GM18505 (cell line): ENCODE measurements at regions not wholly inside any gene's neighbourhood (a gene's known extent, or its start where the extent isn't known, plus 50 kb on each side); places are given as distances from the start of the nearest gene placed in this dataset.

Source experiments
- ATAC-seq: cut with Tn5 transposase; IDR thresholded peaks from one replicate; pipeline ENCODE4 v1.9.1; 2021; ENCODE audit not compliant: unreplicated experiment
- POLR2A ChIP-seq: IDR thresholded peaks from 4 replicates; pipeline ENCODE4 v1.6.1; 2011; ENCODE audit warnings: borderline replicate concordance; ENCODE audit not compliant: insufficient read depth, insufficient read length; ENCODE audit errors: extremely low read depth

GRCh38 chr22:49507607-49508292 is 319.9 kb downstream of the BRD1 start:
- no peak for TF ChIP-seq POLR2A
- ATAC-seq: no peak

- no peak for TF ChIP-seq POLR2A
- ATAC-seq: no peak
Measured at GRCh38 chr22:49506010-49506400, 321.7 kb downstream of the BRD1 start.

- no peak for TF ChIP-seq POLR2A
- ATAC-seq: no peak
Measured at GRCh38 chr22:49505337-49506009, 322.2 kb downstream of the BRD1 start.

- no peak for ATAC-seq
- TF ChIP-seq POLR2A: no peak
Measured at GRCh38 chr22:49503896-49504521, 323.7 kb downstream of the BRD1 start.

- ATAC-seq: no peak
- no peak for TF ChIP-seq POLR2A
Measured at GRCh38 chr22:49503321-49503720, 324.4 kb downstream of the BRD1 start.

- no peak for ATAC-seq
- no peak for TF ChIP-seq POLR2A
Measured at GRCh38 chr22:49502126-49502826, 325.4 kb downstream of the BRD1 start.

GRCh38 chr22:49500942-49501395 is 326.7 kb downstream of the BRD1 start:
- ATAC-seq: no peak
- no peak for TF ChIP-seq POLR2A

- no peak for ATAC-seq
- TF ChIP-seq POLR2A: no peak
Measured at GRCh38 chr22:49500076-49500460, 327.6 kb downstream of the BRD1 start.

GRCh38 chr22:49499433-49500075 is 328.1 kb downstream of the BRD1 start:
- no peak for TF ChIP-seq POLR2A
- no peak for ATAC-seq

GRCh38 chr22:49497266-49497665 is 330.4 kb downstream of the BRD1 start:
- no peak for ATAC-seq
- TF ChIP-seq POLR2A: no peak

GRCh38 chr22:49494555-49494954 is 333.1 kb downstream of the BRD1 start:
- no peak for ATAC-seq
- TF ChIP-seq POLR2A: no peak

- no peak for ATAC-seq
- no peak for TF ChIP-seq POLR2A
Measured at GRCh38 chr22:49492741-49493251, 334.9 kb downstream of the BRD1 start.

- no peak for TF ChIP-seq POLR2A
- ATAC-seq: no peak
Measured at GRCh38 chr22:49492308-49492707, 335.4 kb downstream of the BRD1 start.
